ENCODE measurements at regions not wholly inside any gene's neighbourhood (a gene's known extent, or its start where the extent isn't known, plus 50 kb on each side); places are given as distances from the start of the nearest gene placed in this dataset.

DNA sequence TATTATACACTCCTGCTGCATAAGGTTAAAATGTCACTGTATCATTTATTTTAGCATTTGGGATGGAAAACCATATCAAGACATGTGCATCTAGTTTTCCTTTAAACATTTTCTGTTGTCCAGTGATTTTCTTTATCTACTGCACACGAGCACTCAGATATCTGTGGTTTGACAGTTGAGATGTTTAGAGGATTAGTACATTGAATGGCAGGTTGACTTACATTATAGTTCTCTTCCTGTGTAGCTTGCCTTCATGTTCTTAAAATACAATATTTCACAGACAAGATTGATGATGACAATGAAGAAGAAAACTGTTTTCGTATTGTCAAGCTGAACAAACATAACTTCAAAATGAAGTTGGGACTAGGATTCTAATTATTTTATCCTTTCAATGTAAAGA, 2378.4 kb upstream of the WWC1 start:
- no peaks in the 10 kb centered on the region for H4K20me1 ChIP-seq (ENCODE audit: insufficient read depth, low read length)
- no peak overlapping the region for H3K4me3 ChIP-seq (ENCODE audit: insufficient read depth, low read length)
- no peaks in the 10 kb centered on the region for H3K36me3 ChIP-seq (ENCODE audit: insufficient read depth, low read length)
- no peaks in the 10 kb centered on the region for H3K9me3 ChIP-seq (ENCODE audit: low read depth, low read length)
- no peaks in the 10 kb centered on the region for H3K79me2 ChIP-seq (ENCODE audit: insufficient read depth, low read length)
- no peaks in the 10 kb centered on the region for H3K4me1 ChIP-seq (ENCODE audit: insufficient read depth, low read length)
- TF ChIP-seq, protein P1, sequence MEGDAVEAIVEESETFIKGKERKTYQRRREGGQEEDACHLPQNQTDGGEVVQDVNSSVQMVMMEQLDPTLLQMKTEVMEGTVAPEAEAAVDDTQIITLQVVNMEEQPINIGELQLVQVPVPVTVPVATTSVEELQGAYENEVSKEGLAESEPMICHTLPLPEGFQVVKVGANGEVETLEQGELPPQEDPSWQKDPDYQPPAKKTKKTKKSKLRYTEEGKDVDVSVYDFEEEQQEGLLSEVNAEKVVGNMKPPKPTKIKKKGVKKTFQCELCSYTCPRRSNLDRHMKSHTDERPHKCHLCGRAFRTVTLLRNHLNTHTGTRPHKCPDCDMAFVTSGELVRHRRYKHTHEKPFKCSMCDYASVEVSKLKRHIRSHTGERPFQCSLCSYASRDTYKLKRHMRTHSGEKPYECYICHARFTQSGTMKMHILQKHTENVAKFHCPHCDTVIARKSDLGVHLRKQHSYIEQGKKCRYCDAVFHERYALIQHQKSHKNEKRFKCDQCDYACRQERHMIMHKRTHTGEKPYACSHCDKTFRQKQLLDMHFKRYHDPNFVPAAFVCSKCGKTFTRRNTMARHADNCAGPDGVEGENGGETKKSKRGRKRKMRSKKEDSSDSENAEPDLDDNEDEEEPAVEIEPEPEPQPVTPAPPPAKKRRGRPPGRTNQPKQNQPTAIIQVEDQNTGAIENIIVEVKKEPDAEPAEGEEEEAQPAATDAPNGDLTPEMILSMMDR (IDR thresholded peaks at IDR 0.05; ENCODE audit: extremely low read depth, low read depth, low read length), result no peak
- DNase-seq (ENCODE audit: insufficient read length, low spot score, missing footprints), result no peak
- no peak overlapping the region for H3K27ac ChIP-seq (ENCODE audit: low read depth, low read length)
- H3K4me2 ChIP-seq (ENCODE audit: insufficient read depth, low read length), result no peak overlapping the region
- H3K27me3 ChIP-seq (ENCODE audit: insufficient read depth, low read length), result no peaks in the 10 kb centered on the region
- no peak overlapping the region for H2AFZ ChIP-seq (ENCODE audit: low read length)

DNA sequence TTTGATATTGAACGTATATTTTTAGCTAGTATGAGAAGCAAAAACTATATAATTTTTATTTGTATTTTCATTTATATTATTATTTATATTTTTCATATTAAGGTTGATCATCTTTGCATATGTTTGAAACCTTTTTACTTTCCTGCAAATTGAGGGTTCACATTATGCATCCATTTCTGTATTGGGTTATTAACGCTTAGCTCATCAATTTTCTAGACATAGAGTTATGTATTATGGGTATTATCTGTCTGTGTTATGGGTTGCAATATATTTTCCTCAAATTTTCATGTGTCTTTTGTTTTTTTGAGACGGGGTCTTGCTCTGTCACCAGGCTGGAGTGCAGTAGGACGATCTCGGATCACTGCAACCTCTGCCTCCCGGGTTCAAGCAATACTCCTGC, 2377.0 kb upstream of the WWC1 start:
- no peaks in the 10 kb centered on the region for H3K9me3 ChIP-seq (ENCODE audit: low read depth, low read length)
- no peak overlapping the region for H3K27ac ChIP-seq (ENCODE audit: low read depth, low read length)
- H3K4me1 ChIP-seq (ENCODE audit: insufficient read depth, low read length), result no peaks in the 10 kb centered on the region
- H3K79me2 ChIP-seq (ENCODE audit: insufficient read depth, low read length), result no peaks in the 10 kb centered on the region
- TF ChIP-seq, protein P1 (IDR thresholded peaks at IDR 0.05; ENCODE audit: extremely low read depth, low read depth, low read length), result no peak
- no peak overlapping the region for H2AFZ ChIP-seq (ENCODE audit: low read length)
- no peaks in the 10 kb centered on the region for H4K20me1 ChIP-seq (ENCODE audit: insufficient read depth, low read length)
- no peaks in the 10 kb centered on the region for H3K36me3 ChIP-seq (ENCODE audit: insufficient read depth, low read length)
- H3K4me3 ChIP-seq (ENCODE audit: insufficient read depth, low read length), result no peak overlapping the region
- no peak for DNase-seq (ENCODE audit: insufficient read length, low spot score, missing footprints)
- no peaks in the 10 kb centered on the region for H3K27me3 ChIP-seq (ENCODE audit: insufficient read depth, low read length)
- H3K4me2 ChIP-seq (ENCODE audit: insufficient read depth, low read length), result no peak overlapping the region

DNA sequence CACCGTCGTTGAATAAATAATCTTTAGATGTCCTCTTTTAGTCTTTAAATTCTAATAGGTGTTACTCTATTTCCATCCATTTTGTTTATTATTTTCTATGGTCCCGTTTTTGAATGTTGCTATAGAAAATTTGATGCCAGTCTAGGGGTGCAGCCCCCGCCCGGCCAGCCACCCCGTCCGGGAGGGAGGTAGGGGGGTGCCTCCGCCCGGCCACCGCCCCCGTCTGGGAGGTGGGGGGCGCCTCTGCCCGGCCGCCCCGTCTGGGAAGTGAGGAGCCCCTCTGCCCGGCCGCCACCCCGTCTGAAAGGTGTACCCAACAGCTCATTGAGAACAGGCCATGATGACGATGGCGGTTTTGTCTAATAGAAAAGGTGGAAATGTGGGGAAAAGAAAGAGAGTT, 2372.2 kb upstream of the WWC1 start:
- Histone ChIP-seq H4K20me1 (ENCODE audit: insufficient read depth, low read length) (no peaks in the 10 kb centered on the region), H3K27me3 (ENCODE audit: insufficient read depth, low read length) (no peaks in the 10 kb centered on the region), H3K4me3 (ENCODE audit: insufficient read depth, low read length) (no peak overlapping the region), H3K4me1 (ENCODE audit: insufficient read depth, low read length) (no peaks in the 10 kb centered on the region), H3K9me3 (ENCODE audit: low read depth, low read length) (no peaks in the 10 kb centered on the region), H3K4me2 (ENCODE audit: insufficient read depth, low read length) (no peak overlapping the region), H3K79me2 (ENCODE audit: insufficient read depth, low read length) (no peaks in the 10 kb centered on the region), H3K36me3 (ENCODE audit: insufficient read depth, low read length) (no peaks in the 10 kb centered on the region), H3K27ac (ENCODE audit: low read depth, low read length) (no peak overlapping the region), H2AFZ (ENCODE audit: low read length) (no peak overlapping the region)
- no peak for DNase-seq (ENCODE audit: insufficient read length, low spot score, missing footprints)
- TF ChIP-seq, protein P1 (IDR thresholded peaks at IDR 0.05; ENCODE audit: extremely low read depth, low read depth, low read length), result no peak

DNA sequence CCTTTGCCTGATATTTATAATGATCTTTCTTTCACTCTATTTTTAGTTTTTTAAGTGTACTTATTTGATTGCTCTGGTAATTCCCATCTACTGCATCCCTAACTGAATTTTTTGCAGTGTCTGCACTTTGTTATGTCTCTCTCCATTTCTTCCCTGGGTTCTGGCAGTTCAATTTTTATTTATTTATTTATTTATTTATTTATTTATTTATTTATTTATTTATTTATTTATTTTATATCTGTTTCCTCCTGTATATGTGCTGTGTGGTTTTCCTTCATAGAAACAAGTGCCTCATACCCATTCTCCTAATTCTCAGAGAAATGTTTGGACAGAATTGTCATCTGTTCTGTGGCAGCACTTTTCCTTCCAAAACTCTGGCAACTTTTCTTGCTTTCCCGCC, 2370.8 kb upstream of the WWC1 start:
- TF ChIP-seq, protein P1 (IDR thresholded peaks at IDR 0.05; ENCODE audit: extremely low read depth, low read depth, low read length), result no peak
- DNase-seq (ENCODE audit: insufficient read length, low spot score, missing footprints), result no peak
- no peaks in the 10 kb centered on the region for H3K9me3 ChIP-seq (ENCODE audit: low read depth, low read length)
- no peak overlapping the region for H2AFZ ChIP-seq (ENCODE audit: low read length)
- H3K27me3 ChIP-seq (ENCODE audit: insufficient read depth, low read length), result no peaks in the 10 kb centered on the region
- no peaks in the 10 kb centered on the region for H4K20me1 ChIP-seq (ENCODE audit: insufficient read depth, low read length)
- no peak overlapping the region for H3K4me2 ChIP-seq (ENCODE audit: insufficient read depth, low read length)
- no peaks in the 10 kb centered on the region for H3K79me2 ChIP-seq (ENCODE audit: insufficient read depth, low read length)
- H3K4me1 ChIP-seq (ENCODE audit: insufficient read depth, low read length), result no peaks in the 10 kb centered on the region
- no peak overlapping the region for H3K4me3 ChIP-seq (ENCODE audit: insufficient read depth, low read length)
- no peaks in the 10 kb centered on the region for H3K36me3 ChIP-seq (ENCODE audit: insufficient read depth, low read length)
- H3K27ac ChIP-seq (ENCODE audit: low read depth, low read length), result no peak overlapping the region
